ENCODE measurements at regions not wholly inside any gene's neighbourhood (a gene's known extent, or its start where the extent isn't known, plus 50 kb on each side); places are given as distances from the start of the nearest gene placed in this dataset.

DNA sequence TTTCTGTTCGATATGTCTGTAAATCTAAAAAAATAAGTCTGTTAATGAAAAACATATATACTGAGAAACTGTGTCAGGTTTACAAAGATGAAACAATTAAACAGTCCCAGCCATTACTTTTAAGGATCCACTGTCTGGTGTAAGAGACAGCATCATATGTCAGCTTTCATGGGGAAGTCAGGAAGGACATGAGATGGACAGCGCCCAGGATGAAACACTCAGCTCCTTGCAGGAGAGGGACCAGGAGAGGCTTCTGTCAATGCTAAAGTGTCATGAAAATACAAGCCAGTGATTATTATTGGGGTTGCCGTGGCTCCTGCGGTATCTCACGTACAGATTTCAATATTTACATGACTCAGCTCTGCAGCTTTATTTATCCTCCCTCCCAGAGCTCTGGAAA lies 1524.6 kb downstream of the TBC1D22A start:
- no peak overlapping the region for H3K4me3 ChIP-seq
- intact Hi-C loops (cut with DNase I; ENCODE audit: low total_unique reads): no loop called here
- no peaks in the 10 kb centered on the region for H3K36me3 ChIP-seq
- no peak for DNase-seq
- TF ChIP-seq EP300 (IDR thresholded peaks at IDR 0.05): no peak
- TF ChIP-seq POLR2AphosphoS5 (IDR thresholded peaks at IDR 0.05): no peak
- TF ChIP-seq POLR2A (IDR thresholded peaks at IDR 0.05): no peak
- H3K4me1 ChIP-seq: no peaks in the 10 kb centered on the region
- 40 to 56% (median 49%) methylated on average over 5 of the region's 5 CpGs for WGBS, 5 donors
- no peak overlapping the region for H3K27ac ChIP-seq
- peaks cover 0 to 15% (median 10%) of the 10 kb centered on the region in 4 donors for H3K9me3 ChIP-seq
- peaks cover 0 to 6% (median 0%) of the 10 kb centered on the region in 3 donors for H3K27me3 ChIP-seq

DNA sequence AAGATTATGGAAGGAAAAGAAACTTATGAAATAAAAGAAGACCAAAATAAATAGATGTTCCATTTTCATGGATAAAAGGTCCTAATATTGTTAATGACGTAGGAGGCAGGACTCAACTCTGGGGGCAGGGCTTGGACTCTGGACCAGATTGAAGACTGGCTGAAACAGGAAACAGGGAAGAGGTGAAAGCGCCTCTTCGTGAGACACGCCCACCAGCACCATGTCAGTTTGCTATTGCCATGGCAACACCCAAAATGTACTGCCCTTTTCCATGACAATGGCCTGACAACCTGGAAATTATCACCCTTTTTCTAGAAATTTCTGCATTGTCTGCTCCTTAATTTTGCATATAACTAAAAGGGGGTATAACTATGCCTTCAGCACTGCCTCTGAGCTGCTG lies 1522.2 kb downstream of the TBC1D22A start:
- Histone ChIP-seq H3K4me1 (no peaks in the 10 kb centered on the region), H3K27ac (no peak overlapping the region), H3K4me3 (no peak overlapping the region), H3K9me3 (peaks cover 0 to 10% (median 6%) of the 10 kb centered on the region in 4 donors), H3K27me3 (peaks cover 0 to 10% (median 0%) of the 10 kb centered on the region in 3 donors), H3K36me3 (no peaks in the 10 kb centered on the region)
- WGBS, 5 donors: 80 to 93% (median 86%) methylated on average over 4 of the region's 4 CpGs
- intact Hi-C loops (cut with DNase I; ENCODE audit: low total_unique reads): no loop called here
- no peak for TF ChIP-seq POLR2A (IDR thresholded peaks at IDR 0.05)
- TF ChIP-seq EP300 (IDR thresholded peaks at IDR 0.05): no peak
- TF ChIP-seq, protein P1, sequence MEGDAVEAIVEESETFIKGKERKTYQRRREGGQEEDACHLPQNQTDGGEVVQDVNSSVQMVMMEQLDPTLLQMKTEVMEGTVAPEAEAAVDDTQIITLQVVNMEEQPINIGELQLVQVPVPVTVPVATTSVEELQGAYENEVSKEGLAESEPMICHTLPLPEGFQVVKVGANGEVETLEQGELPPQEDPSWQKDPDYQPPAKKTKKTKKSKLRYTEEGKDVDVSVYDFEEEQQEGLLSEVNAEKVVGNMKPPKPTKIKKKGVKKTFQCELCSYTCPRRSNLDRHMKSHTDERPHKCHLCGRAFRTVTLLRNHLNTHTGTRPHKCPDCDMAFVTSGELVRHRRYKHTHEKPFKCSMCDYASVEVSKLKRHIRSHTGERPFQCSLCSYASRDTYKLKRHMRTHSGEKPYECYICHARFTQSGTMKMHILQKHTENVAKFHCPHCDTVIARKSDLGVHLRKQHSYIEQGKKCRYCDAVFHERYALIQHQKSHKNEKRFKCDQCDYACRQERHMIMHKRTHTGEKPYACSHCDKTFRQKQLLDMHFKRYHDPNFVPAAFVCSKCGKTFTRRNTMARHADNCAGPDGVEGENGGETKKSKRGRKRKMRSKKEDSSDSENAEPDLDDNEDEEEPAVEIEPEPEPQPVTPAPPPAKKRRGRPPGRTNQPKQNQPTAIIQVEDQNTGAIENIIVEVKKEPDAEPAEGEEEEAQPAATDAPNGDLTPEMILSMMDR (IDR thresholded peaks at IDR 0.05): no peak
- TF ChIP-seq POLR2AphosphoS5 (IDR thresholded peaks at IDR 0.05): no peak
- DNase-seq: no peak

DNA sequence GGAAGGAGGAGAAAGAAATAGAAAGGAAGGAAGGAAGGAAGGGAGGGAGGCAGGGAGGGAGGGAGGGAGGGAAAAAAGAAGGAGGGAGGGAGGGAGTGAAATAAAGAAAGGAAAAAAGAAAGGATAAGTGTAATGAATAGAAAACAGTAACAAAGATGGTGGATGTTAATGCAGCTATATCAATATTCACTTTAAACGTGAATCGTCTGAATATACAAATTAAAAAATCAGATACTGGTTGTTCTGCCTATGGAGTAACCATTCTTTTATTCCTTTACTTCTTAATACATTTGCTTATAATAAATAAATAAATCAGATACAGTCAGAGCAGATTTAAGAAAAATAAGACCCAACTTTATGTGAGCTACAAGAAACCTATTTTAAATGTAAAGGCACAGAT lies 1520.4 kb downstream of the TBC1D22A start:
- H3K4me1 ChIP-seq: no peaks in the 10 kb centered on the region
- H3K36me3 ChIP-seq: no peaks in the 10 kb centered on the region
- no peak overlapping the region for H3K27ac ChIP-seq
- H3K9me3 ChIP-seq: peaks cover 0 to 10% (median 6%) of the 10 kb centered on the region in 4 donors
- TF ChIP-seq POLR2A (IDR thresholded peaks at IDR 0.05) (no peak), POLR2AphosphoS5 (IDR thresholded peaks at IDR 0.05) (no peak), EP300 (IDR thresholded peaks at IDR 0.05) (no peak)
- TF ChIP-seq, protein P1 (IDR thresholded peaks at IDR 0.05): no peak
- intact Hi-C loops (cut with DNase I; ENCODE audit: low total_unique reads): no loop called here
- no peak for DNase-seq
- WGBS, 5 donors: 66 to 93% (median 90%) methylated on average over 2 of the region's 2 CpGs
- no peak overlapping the region for H3K4me3 ChIP-seq
- H3K27me3 ChIP-seq: peaks cover 0 to 25% (median under 1%) of the 10 kb centered on the region in 3 donors

DNA sequence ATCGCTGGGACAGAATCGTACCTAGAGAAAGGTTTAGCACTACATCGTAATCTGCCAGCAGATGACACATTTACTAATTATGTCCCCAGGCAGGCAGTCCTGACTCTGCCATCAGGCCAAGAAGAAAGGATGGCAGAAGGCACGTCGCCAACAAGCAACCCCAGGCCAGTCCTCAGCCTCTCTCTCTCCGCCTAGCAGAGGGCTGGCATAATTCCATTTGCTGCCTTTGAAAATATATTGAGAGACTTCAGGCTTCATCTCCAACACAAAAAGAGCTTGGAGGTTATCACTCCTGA lies 1517.0 kb downstream of the TBC1D22A start:
- no peak overlapping the region for H3K4me3 ChIP-seq
- peaks cover 0 to 4% (median under 1%) of the 10 kb centered on the region in 4 donors for H3K9me3 ChIP-seq
- H3K27ac ChIP-seq: no peak overlapping the region
- no peaks in the 10 kb centered on the region for H3K36me3 ChIP-seq
- intact Hi-C loops (cut with DNase I; ENCODE audit: low total_unique reads): no loop called here
- TF ChIP-seq, protein P1 (IDR thresholded peaks at IDR 0.05): no peak
- TF ChIP-seq POLR2A (IDR thresholded peaks at IDR 0.05): no peak
- TF ChIP-seq POLR2AphosphoS5 (IDR thresholded peaks at IDR 0.05): no peak
- no peak for TF ChIP-seq EP300 (IDR thresholded peaks at IDR 0.05)
- no peaks in the 10 kb centered on the region for H3K4me1 ChIP-seq
- no peak for DNase-seq
- WGBS, 5 donors: 71 to 83% (median 78%) methylated on average over 6 of the region's 6 CpGs
- H3K27me3 ChIP-seq: peaks cover 0 to 44% (median 10%) of the 10 kb centered on the region in 3 donors

DNA sequence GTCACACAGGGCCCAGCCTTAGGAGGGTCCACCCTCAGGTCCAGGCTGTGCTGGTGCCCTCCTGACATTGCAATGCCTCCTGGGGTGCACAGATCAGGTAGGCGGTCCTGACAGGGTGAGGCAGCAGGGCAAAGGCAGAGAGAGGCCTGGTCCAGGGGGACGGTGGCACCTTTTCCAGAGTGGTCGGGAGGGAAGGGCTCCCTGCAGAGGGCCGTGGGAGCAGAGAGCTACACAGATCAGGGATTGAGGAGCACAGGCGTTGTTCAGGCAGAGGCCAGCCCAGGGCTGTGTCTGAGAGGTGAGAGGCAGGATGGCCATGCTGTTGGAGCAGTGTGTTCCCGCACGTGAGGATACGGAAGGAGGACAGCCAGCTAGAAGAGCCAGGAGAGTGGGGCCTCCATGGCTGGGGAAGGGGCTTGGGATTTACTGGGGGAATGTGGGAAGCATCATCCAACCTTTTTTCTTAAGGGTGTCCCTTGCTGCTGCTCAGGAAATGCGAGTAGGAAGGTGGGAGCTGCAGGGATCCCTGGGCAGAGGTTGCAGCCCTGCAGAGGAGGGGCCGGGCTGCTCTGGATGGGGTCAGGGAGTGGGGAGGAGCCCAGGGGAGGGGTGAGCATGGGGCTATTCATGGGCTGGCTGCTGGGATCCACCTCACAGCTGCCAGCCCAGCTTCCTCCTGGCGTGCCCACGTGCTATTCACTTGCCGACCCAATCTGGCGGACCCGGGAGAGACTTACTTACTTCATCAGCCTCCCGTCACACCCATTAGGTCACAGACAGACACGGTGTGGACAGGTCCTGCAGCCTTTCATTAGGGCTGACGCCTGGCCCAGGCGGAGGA lies 1516.4 kb downstream of the TBC1D22A start:
- intact Hi-C loops (cut with DNase I; ENCODE audit: low total_unique reads): no loop called here
- WGBS, 5 donors: 60 to 69% (median 65%) methylated on average over 16 to 19 of the region's 19 CpGs
- TF ChIP-seq, protein P1 (IDR thresholded peaks at IDR 0.05): no peak
- TF ChIP-seq POLR2AphosphoS5 (IDR thresholded peaks at IDR 0.05): no peak
- no peak for TF ChIP-seq POLR2A (IDR thresholded peaks at IDR 0.05)
- TF ChIP-seq EP300 (IDR thresholded peaks at IDR 0.05): no peak
- Histone ChIP-seq H3K27ac (no peak overlapping the region), H3K27me3 (peaks cover 0 to 44% (median 10%) of the 10 kb centered on the region in 3 donors), H3K36me3 (no peaks in the 10 kb centered on the region), H3K9me3 (no peaks in the 10 kb centered on the region), H3K4me3 (no peak overlapping the region), H3K4me1 (no peaks in the 10 kb centered on the region)
- no peak for DNase-seq
